Spleen (tissue), 11 donors: ENCODE measurements at regions not wholly inside any gene's neighbourhood (a gene's known extent, or its start where the extent isn't known, plus 50 kb on each side); places are given as distances from the start of the nearest gene placed in this dataset.

Experiments
- DNase-seq: peaks from one replicate; pipeline ENCODE4 v3.0.0-alpha.2; 2020
- H3K27ac ChIP-seq, 8 donors: fragments of 200-600 bp; sonication (generic) in 7 of 8; 1 replicate in 4 of 8; 2 replicates in 4 of 8; pipeline versions ENCODE4 v1.5.0 to v1.8.0; 2016 to 2021; ENCODE audit warnings: inconsistent platforms in 4 of 8, mild to moderate bottlenecking in 4 of 8, moderate library complexity in 1 of 8
- H3K27me3 ChIP-seq, 7 donors: fragments of 200-600 bp; sonication (generic) in 6 of 7; replicated peaks in 1 of 7; 1 replicate in 4 of 7; 2 replicates in 3 of 7; pipeline versions ENCODE4 v1.5.0 to v1.8.0; 2016 to 2021; ENCODE audit warnings: inconsistent platforms in 3 of 7, mild to moderate bottlenecking in 1 of 7
- H3K36me3 ChIP-seq, 6 donors: fragments of 200-600 bp; sonication (generic) in 5 of 6; 1 replicate in 4 of 6; 2 replicates in 2 of 6; pipeline versions ENCODE4 v1.5.0 to v1.8.0; 2016 to 2021; ENCODE audit warnings: inconsistent platforms in 2 of 6
- H3K4me1 ChIP-seq, 6 donors: fragments of 200-600 bp; sonication (generic) in 5 of 6; 1 replicate in 3 of 6; 2 replicates in 3 of 6; pipeline versions ENCODE4 v1.5.0 to v1.8.0; 2016 to 2021; ENCODE audit warnings: inconsistent platforms in 3 of 6
- H3K4me3 ChIP-seq, 8 donors: fragments of 200-600 bp; sonication (generic) in 7 of 8; 1 replicate in 4 of 8; 2 replicates in 4 of 8; pipeline versions ENCODE4 v1.5.0 to v1.8.0; 2016 to 2021; ENCODE audit warnings: inconsistent platforms in 4 of 8, mild to moderate bottlenecking in 4 of 8, moderate library complexity in 2 of 8
- H3K9me3 ChIP-seq, 8 donors: fragments of 200-600 bp; sonication (generic) in 7 of 8; 1 replicate in 4 of 8; 2 replicates in 4 of 8; pipeline versions ENCODE4 v1.5.0 to v1.8.0; 2016 to 2021; ENCODE audit warnings: inconsistent platforms in 4 of 8
- CTCF ChIP-seq, 11 experiments: fragments of 200-600 bp in 7 of 11; fragments of 450-650 bp in 4 of 11; sonication (generic) in 4 of 11; IDR thresholded peaks in 8 of 11; conservative IDR thresholded peaks in 3 of 11; 1 replicate in 7 of 11; 2 replicates in 4 of 11; pipeline versions ENCODE4 v1.4.0 to v1.8.0; 2016 to 2021; ENCODE audit warnings: antibody characterized with exemption in 11 of 11, inconsistent platforms in 4 of 11, mild to moderate bottlenecking in 1 of 11
- POLR2A ChIP-seq, 3 donors: fragments of 450-650 bp; IDR thresholded peaks; one replicate each; pipeline ENCODE4 v1.5.1; 2017; ENCODE audit warnings: antibody characterized with exemption in 3 of 3, mild to moderate bottlenecking in 1 of 3
- POLR2AphosphoS5 ChIP-seq, 3 donors: sonication (generic); formaldehyde crosslinking; IDR thresholded peaks; one replicate each; pipeline ENCODE4 v1.5.1; 2017; ENCODE audit warnings: antibody characterized with exemption in 3 of 3
- WGBS, 5 donors: extraction: QIAGEN DNeasy Blood & Tissue Kit in 3 of 5; methylation state at CpG; one replicate each; pipeline versions ENCODE4 v1.1.5 to v1.1.7; 2013 to 2018; 5-methylcytosine and 5-hydroxymethylcytosine counted together
- intact Hi-C: fragments of 100-400 bp; cut with DNase I; formaldehyde crosslinking; loops from one replicate; pipeline ENCODE4 v1.15.0; 2023; ENCODE audit warnings: low total_unique reads
- donor health status: healthy with polysubstance abuse.
- donor health status: DM: no; HTN: no; CAD: no; lungs with moderate emphysema.
- donor health status: DM: no; HTN: no; CAD: no.
- donor health status: Bipolar disorder and iron deficiency.
- donor health status: healthy.
- donor health status: DM: no; HTN: no; CAD: no.
- donor health status: DM: yes; HTN: yes; CAD: no.

- no peaks in the 10 kb centered on the region for H3K4me1 ChIP-seq
- H3K36me3 ChIP-seq: no peaks in the 10 kb centered on the region
- DNase-seq: no peak
- TF ChIP-seq CTCF (IDR thresholded peaks at IDR 0.05 in 8 of 11, conservative IDR thresholded peaks at IDR 0.05 in 3 of 11) (no peak), POLR2A (IDR thresholded peaks at IDR 0.05) (no peak), POLR2AphosphoS5 (IDR thresholded peaks at IDR 0.05) (no peak)
- no peak overlapping the region for H3K4me3 ChIP-seq
- no peak overlapping the region for H3K27ac ChIP-seq
- H3K27me3 ChIP-seq: no peaks in the 10 kb centered on the region
- intact Hi-C loops: no loop called here
- H3K9me3 ChIP-seq: peaks cover 0 to 14% (median 2%) of the 10 kb centered on the region in 8 donors
- WGBS, 5 donors: 70 to 76% (median 71%) methylated on average over 8 of the region's 8 CpGs
Observed at GRCh38 chr16:9399573-9399972, 308.1 kb downstream of the HAPSTR1 start.

GRCh38 chr16:9401173-9401572, 309.7 kb downstream of the HAPSTR1 start:
- intact Hi-C loops: no loop called here
- no peaks in the 10 kb centered on the region for H3K36me3 ChIP-seq
- H3K4me1 ChIP-seq: no peaks in the 10 kb centered on the region
- H3K9me3 ChIP-seq: peaks cover 0 to 14% (median 2%) of the 10 kb centered on the region in 8 donors
- H3K27me3 ChIP-seq: no peaks in the 10 kb centered on the region
- DNase-seq: no peak
- no peak overlapping the region for H3K27ac ChIP-seq
- no peak overlapping the region for H3K4me3 ChIP-seq
- TF ChIP-seq POLR2AphosphoS5 (IDR thresholded peaks at IDR 0.05): no peak
- no peak for TF ChIP-seq POLR2A (IDR thresholded peaks at IDR 0.05)
- TF ChIP-seq CTCF (IDR thresholded peaks at IDR 0.05 in 8 of 11, conservative IDR thresholded peaks at IDR 0.05 in 3 of 11): no peak

GRCh38 chr16:9402293-9402860, 310.9 kb downstream of the HAPSTR1 start:
- Histone ChIP-seq H3K4me3 (no peak overlapping the region), H3K36me3 (no peaks in the 10 kb centered on the region), H3K9me3 (peaks cover 0 to 10% (median 0%) of the 10 kb centered on the region in 8 donors), H3K27me3 (no peaks in the 10 kb centered on the region), H3K27ac (no peak overlapping the region), H3K4me1 (no peaks in the 10 kb centered on the region)
- DNase-seq: no peak
- no peak for TF ChIP-seq POLR2AphosphoS5 (IDR thresholded peaks at IDR 0.05)
- no peak for TF ChIP-seq CTCF (IDR thresholded peaks at IDR 0.05 in 8 of 11, conservative IDR thresholded peaks at IDR 0.05 in 3 of 11)
- TF ChIP-seq POLR2A (IDR thresholded peaks at IDR 0.05): no peak
- intact Hi-C loops: no loop called here
- WGBS, 5 donors: 54 to 65% (median 64%) methylated on average over 5 of the region's 5 CpGs

- intact Hi-C loops: no loop called here
- H3K9me3 ChIP-seq: peaks cover 0 to 4% (median 0%) of the 10 kb centered on the region in 8 donors
- no peaks in the 10 kb centered on the region for H3K36me3 ChIP-seq
- H3K4me3 ChIP-seq: no peak overlapping the region
- H3K4me1 ChIP-seq: no peaks in the 10 kb centered on the region
- no peak for TF ChIP-seq POLR2AphosphoS5 (IDR thresholded peaks at IDR 0.05)
- no peak for TF ChIP-seq CTCF (IDR thresholded peaks at IDR 0.05 in 8 of 11, conservative IDR thresholded peaks at IDR 0.05 in 3 of 11)
- no peak for TF ChIP-seq POLR2A (IDR thresholded peaks at IDR 0.05)
- no peak overlapping the region for H3K27ac ChIP-seq
- 92 to 94% (median 93%) methylated on average over 6 of the region's 6 CpGs for WGBS, 5 donors
- H3K27me3 ChIP-seq: no peaks in the 10 kb centered on the region
- no peak for DNase-seq
Observed at GRCh38 chr16:9404811-9405210, 313.4 kb downstream of the HAPSTR1 start.
